Retinal pigment epithelial cell (primary cell): ENCODE measurements at regions not wholly inside any gene's neighbourhood (a gene's known extent, or its start where the extent isn't known, plus 50 kb on each side); places are given as distances from the start of the nearest gene placed in this dataset.

Source experiments
- DNase-seq: peaks from one replicate; pipeline ENCODE4 v3.0.0-alpha.2; 2010; ENCODE audit warnings: low read depth
- H3K4me3 ChIP-seq: 2 replicates; pipeline ENCODE4 v1.5.1; 2011; ENCODE audit warnings: mild to moderate bottlenecking, low read length, control low read depth, moderate library complexity
- TF ChIP-seq, protein P1 (sequence below): conservative IDR thresholded peaks from 2 replicates; pipeline ENCODE4 v1.5.1; 2011; ENCODE audit warnings: low read depth, low read length, control low read depth, inconsistent platforms

DNA sequence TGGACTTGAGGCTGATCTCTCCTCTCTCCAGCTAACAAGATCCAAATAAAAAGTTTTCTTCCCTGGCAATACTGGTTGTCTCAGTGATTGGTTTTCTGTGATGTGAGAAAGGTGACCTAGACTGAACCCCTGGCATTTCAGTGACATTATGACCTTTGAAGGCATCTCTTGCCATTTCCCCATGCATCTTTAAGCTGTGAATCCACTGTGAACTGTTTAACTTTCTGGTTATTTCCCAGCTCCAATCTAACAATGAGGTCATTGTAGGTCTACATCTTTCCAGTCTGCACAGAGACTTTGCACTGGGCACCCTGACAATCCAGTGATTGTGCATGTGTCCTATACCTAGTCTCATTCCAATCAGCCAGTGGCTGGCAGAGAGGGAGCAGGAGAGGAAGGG lies 155.9 kb upstream of the NUDT4 start:
- H3K4me3 ChIP-seq, result no peak overlapping the region
- TF ChIP-seq, protein P1, sequence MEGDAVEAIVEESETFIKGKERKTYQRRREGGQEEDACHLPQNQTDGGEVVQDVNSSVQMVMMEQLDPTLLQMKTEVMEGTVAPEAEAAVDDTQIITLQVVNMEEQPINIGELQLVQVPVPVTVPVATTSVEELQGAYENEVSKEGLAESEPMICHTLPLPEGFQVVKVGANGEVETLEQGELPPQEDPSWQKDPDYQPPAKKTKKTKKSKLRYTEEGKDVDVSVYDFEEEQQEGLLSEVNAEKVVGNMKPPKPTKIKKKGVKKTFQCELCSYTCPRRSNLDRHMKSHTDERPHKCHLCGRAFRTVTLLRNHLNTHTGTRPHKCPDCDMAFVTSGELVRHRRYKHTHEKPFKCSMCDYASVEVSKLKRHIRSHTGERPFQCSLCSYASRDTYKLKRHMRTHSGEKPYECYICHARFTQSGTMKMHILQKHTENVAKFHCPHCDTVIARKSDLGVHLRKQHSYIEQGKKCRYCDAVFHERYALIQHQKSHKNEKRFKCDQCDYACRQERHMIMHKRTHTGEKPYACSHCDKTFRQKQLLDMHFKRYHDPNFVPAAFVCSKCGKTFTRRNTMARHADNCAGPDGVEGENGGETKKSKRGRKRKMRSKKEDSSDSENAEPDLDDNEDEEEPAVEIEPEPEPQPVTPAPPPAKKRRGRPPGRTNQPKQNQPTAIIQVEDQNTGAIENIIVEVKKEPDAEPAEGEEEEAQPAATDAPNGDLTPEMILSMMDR, result no peak
- no peak for DNase-seq

DNA sequence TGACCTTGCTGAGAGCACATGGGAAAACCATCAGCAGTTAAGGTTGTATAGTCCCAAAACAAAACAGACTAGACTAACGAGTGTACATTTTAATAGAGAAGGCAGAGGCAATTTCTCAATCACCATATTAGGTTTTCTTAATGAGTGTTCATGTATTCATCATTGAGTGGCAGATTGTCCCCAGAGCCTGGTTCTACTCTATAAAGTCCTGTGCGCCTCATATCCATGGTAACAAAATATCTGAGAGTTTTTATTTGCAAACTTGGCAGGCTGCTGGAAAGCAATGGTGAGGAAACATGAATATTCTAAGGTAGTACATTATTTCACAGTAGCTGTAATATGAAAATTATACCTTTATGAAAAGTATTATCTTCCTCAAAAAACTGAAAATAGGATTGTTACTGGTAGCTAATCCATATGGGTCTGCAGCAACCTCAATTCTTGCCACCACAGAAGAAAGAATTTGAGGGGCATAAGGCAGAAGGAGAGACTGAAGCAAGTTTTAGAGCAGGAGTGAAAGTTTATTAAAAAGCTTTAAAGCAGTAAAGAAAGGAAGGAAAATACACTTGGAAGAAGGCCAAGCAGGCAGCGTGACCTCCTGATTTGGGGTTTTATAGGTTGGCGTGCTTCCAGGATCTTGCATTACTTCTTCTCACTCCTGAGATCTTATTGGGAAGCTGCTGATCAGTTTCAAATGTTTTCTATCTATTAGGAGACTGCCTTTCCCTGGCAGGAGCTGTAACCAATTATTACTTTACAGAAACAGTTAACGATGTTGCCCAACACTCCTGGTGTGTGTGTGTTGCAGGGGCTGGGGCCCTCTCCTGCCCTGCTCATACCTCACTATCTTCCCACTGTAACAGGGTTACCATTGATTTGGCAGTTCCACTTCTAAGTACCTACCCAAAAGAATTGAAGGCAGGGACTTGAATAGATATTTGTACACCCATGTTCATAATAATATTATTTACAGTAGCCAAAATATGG lies 154.0 kb upstream of the NUDT4 start:
- peak; percentile 39 for DNase-seq
- TF ChIP-seq, protein P1, result no peak
- no peak overlapping the region for H3K4me3 ChIP-seq

DNA sequence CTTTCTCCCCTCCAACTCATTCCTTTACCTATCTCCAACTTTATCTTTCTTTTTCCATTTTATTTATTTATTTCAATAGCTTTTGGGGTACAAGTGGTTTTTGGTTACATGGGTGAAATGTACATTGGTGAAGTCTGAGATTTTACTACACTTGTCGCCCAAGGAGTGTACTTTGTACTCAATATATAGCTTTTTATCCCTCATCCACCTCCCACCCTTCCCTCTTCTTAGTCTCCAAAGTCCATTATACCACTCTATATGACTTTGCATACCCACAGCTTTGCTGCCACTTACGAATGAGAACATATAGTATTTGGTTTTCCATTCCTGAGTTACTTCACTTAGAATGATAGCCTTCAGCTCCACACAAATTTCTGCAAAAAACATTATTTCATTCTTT lies 152.6 kb upstream of the NUDT4 start:
- H3K4me3 ChIP-seq, result no peak overlapping the region
- TF ChIP-seq, protein P1, result no peak
- DNase-seq, result no peak

DNA sequence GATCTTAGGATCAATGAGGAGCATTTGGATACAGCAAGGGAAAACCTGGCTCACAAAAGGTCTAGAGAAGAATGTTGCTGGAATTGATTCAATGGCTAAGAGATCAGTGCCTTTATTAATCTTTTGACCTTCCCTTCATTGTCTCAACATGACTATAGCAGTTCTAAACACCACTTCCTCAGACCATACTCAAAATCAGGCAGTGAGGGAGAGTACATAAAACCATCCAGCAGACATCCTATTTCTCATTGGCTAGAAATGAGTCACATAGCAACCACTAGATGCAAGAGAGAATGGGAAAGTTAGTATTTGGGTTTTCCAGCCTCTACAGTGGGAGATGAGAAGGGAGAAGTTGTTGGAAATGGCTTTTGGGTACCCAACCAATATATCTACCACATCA lies 151.4 kb upstream of the NUDT4 start:
- no peak for DNase-seq
- TF ChIP-seq, protein P1, result no peak
- H3K4me3 ChIP-seq, result no peak overlapping the region

DNA sequence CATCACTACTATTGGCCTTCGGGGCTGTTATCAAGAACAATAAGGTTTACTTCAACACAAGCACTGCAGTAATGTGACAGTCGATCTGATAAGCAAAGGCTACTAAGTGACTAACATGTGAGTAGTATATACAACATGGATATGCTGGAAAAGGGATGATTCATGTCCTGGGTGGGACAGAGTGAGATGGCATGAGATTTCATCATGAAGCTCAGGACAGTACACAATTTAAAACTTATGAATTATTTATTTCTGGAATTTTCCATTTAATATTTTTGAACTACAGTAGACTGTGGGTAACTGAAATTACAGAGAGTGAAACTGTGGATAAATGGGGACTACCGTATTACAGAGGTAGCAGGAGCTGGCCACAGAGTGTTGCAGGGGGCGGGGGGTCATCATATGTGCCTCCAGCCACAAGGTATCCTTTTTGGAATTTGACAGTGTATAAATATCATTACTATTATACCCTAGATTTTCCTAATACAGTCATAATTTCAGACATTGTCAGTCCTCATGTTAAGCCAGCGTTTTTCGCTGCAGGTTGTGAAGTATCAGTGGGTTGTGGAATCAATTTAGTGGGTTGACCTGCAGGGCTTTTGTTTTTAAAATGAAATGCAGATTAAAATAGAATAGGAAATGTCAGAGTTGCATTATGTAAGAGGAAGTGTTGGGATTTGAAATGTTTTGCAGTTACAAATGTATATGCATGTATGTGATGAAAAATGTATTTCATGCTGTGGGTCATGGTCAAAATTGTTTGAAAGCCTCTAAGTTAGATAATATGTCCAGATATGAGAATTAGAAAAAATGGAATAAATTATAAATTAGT lies 148.0 kb upstream of the NUDT4 start:
- peak; percentile 66 for DNase-seq
- TF ChIP-seq, protein P1, result no peak
- no peak overlapping the region for H3K4me3 ChIP-seq

DNA sequence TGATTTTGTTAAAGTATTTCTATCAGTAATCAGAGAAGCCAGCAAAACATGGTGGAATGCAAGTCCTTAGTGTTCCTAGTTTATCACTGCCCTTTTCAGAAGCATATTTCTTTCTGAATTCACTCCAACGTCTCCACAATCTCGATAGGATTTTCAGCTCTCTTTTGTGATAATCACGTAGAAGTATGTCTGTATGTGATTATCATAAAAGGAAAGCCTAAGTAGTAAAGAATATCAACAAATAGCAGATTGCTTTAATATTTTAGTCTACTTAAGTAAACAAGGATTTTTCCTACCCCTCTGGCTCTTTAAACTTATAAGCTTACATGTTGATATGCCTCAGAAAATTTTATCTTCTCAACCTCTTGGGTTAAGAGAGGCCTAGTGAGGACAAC lies 147.4 kb upstream of the NUDT4 start:
- DNase-seq, result no peak
- TF ChIP-seq, protein P1, result no peak
- no peak overlapping the region for H3K4me3 ChIP-seq
